ENCODE measurements at regions not wholly inside any gene's neighbourhood (a gene's known extent, or its start where the extent isn't known, plus 50 kb on each side); places are given as distances from the start of the nearest gene placed in this dataset.

DNA sequence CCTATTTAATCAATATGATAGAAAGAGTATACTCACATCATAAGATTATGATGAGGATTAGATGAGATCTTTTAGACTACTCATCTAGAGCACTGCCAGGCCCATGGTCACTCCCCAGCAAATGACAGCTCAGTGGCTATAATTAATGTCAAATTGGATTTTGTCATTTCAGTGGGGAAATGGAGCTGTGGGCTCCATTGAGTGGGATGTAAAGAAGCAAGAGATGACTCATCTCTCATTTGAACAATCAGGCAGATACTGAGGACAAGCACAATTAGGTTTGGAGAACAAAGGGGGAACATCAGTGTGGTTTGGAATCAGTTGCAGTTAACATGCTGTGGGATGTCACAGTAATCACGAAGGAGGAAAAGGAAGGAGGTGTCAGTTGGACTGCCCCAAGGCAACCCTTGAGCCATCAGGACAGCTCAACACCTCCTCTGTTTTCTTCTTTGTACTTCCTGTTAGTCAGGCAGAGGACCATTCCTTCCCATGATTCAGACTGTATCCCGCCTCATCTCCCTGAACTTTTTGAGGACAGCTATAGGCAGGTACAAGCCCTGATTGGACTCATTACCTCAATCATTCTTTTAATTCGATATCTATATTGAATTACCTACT lies 473.7 kb upstream of the ISX start:
- Histone ChIP-seq H3K4me2 (ENCODE audit: control insufficient read depth, extremely low read depth, insufficient read depth, low read depth, low read length) (no peak overlapping the region), H3K9ac (ENCODE audit: control insufficient read depth, extremely low read depth, insufficient read depth, low read length) (no peak overlapping the region), H3K27ac (ENCODE audit: control insufficient read depth, insufficient read depth, low read length) (no peak overlapping the region), H4K20me1 (ENCODE audit: control insufficient read depth, extremely low read depth, insufficient read depth, low read length) (no peaks in the 10 kb centered on the region), H3K9me3 (ENCODE audit: control insufficient read depth, low read depth, low read length) (no peaks in the 10 kb centered on the region), H3K36me3 (ENCODE audit: control insufficient read depth in 2 of 2, extremely low read depth in 1 of 2, insufficient read depth in 2 of 2, low read length in 2 of 2) (no peaks in the 10 kb centered on the region), H2AFZ (ENCODE audit: control insufficient read depth, low read length) (no peak overlapping the region), H3K27me3 (ENCODE audit: control insufficient read depth, extremely low read depth, insufficient read depth, low read length) (no peaks in the 10 kb centered on the region), H3K79me2 (ENCODE audit: control insufficient read depth, insufficient read depth, low read length) (no peaks in the 10 kb centered on the region), H3K4me3 (ENCODE audit: control insufficient read depth in 2 of 3, extremely low read depth in 1 of 3, insufficient read depth in 2 of 3, low read depth in 1 of 3, low read length in 3 of 3) (no peak overlapping the region), H3K4me1 (ENCODE audit: control insufficient read depth, extremely low read depth, insufficient read depth, low read length) (peaks cover 3% of the 10 kb centered on the region), H3K9me1 (ENCODE audit: control insufficient read depth, extremely low read depth, insufficient read depth, low read length) (no peaks in the 10 kb centered on the region)
- TF ChIP-seq EZH2 (IDR thresholded peaks at IDR 0.05; ENCODE audit: low read length): no peak
- TF ChIP-seq, protein P1, sequence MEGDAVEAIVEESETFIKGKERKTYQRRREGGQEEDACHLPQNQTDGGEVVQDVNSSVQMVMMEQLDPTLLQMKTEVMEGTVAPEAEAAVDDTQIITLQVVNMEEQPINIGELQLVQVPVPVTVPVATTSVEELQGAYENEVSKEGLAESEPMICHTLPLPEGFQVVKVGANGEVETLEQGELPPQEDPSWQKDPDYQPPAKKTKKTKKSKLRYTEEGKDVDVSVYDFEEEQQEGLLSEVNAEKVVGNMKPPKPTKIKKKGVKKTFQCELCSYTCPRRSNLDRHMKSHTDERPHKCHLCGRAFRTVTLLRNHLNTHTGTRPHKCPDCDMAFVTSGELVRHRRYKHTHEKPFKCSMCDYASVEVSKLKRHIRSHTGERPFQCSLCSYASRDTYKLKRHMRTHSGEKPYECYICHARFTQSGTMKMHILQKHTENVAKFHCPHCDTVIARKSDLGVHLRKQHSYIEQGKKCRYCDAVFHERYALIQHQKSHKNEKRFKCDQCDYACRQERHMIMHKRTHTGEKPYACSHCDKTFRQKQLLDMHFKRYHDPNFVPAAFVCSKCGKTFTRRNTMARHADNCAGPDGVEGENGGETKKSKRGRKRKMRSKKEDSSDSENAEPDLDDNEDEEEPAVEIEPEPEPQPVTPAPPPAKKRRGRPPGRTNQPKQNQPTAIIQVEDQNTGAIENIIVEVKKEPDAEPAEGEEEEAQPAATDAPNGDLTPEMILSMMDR (optimal IDR thresholded peaks at IDR 0.05 in 1 of 3, IDR thresholded peaks at IDR 0.05 in 1 of 3, conservative IDR thresholded peaks at IDR 0.05 in 1 of 3; ENCODE audit: extremely low read depth in 1 of 3, insufficient read depth in 2 of 3, low read length in 3 of 3): no peak
- DNase-seq (ENCODE audit: low read depth, low spot score) (no peak), FAIRE-seq (peak; percentile 68)
- dilution Hi-C loops (cut with MboI; ENCODE audit: extremely low pct_ligation_motif_present, low sequenced_read_pairs): no loop called here

- H3K4me3 ChIP-seq (ENCODE audit: control insufficient read depth in 2 of 3, extremely low read depth in 1 of 3, insufficient read depth in 2 of 3, low read depth in 1 of 3, low read length in 3 of 3): no peak overlapping the region
- H3K9me3 ChIP-seq (ENCODE audit: control insufficient read depth, low read depth, low read length): no peaks in the 10 kb centered on the region
- no peak overlapping the region for H3K4me2 ChIP-seq (ENCODE audit: control insufficient read depth, extremely low read depth, insufficient read depth, low read depth, low read length)
- no peak for FAIRE-seq
- H3K36me3 ChIP-seq (ENCODE audit: control insufficient read depth in 2 of 2, extremely low read depth in 1 of 2, insufficient read depth in 2 of 2, low read length in 2 of 2): no peaks in the 10 kb centered on the region
- no peak overlapping the region for H3K27ac ChIP-seq (ENCODE audit: control insufficient read depth, insufficient read depth, low read length)
- H3K79me2 ChIP-seq (ENCODE audit: control insufficient read depth, insufficient read depth, low read length): no peaks in the 10 kb centered on the region
- no peak for TF ChIP-seq EZH2 (IDR thresholded peaks at IDR 0.05; ENCODE audit: low read length)
- TF ChIP-seq, protein P1 (optimal IDR thresholded peaks at IDR 0.05 in 1 of 3, IDR thresholded peaks at IDR 0.05 in 1 of 3, conservative IDR thresholded peaks at IDR 0.05 in 1 of 3; ENCODE audit: extremely low read depth in 1 of 3, insufficient read depth in 2 of 3, low read length in 3 of 3): no peak
- H3K4me1 ChIP-seq (ENCODE audit: control insufficient read depth, extremely low read depth, insufficient read depth, low read length): no peaks in the 10 kb centered on the region
- no peaks in the 10 kb centered on the region for H3K27me3 ChIP-seq (ENCODE audit: control insufficient read depth, extremely low read depth, insufficient read depth, low read length)
- no peak overlapping the region for H3K9ac ChIP-seq (ENCODE audit: control insufficient read depth, extremely low read depth, insufficient read depth, low read length)
- H4K20me1 ChIP-seq (ENCODE audit: control insufficient read depth, extremely low read depth, insufficient read depth, low read length): no peaks in the 10 kb centered on the region
- H2AFZ ChIP-seq (ENCODE audit: control insufficient read depth, low read length): no peak overlapping the region
- H3K9me1 ChIP-seq (ENCODE audit: control insufficient read depth, extremely low read depth, insufficient read depth, low read length): no peaks in the 10 kb centered on the region
- DNase-seq (ENCODE audit: low read depth, low spot score): no peak
- dilution Hi-C loops (cut with MboI; ENCODE audit: extremely low pct_ligation_motif_present, low sequenced_read_pairs): no loop called here
Observed at GRCh38 chr22:34599567-34599966, 466.4 kb upstream of the ISX start.

All from keratinocyte (primary cell).